ENCODE measurements at regions not wholly inside any gene's neighbourhood (a gene's known extent, or its start where the extent isn't known, plus 50 kb on each side); places are given as distances from the start of the nearest gene placed in this dataset.

DNA sequence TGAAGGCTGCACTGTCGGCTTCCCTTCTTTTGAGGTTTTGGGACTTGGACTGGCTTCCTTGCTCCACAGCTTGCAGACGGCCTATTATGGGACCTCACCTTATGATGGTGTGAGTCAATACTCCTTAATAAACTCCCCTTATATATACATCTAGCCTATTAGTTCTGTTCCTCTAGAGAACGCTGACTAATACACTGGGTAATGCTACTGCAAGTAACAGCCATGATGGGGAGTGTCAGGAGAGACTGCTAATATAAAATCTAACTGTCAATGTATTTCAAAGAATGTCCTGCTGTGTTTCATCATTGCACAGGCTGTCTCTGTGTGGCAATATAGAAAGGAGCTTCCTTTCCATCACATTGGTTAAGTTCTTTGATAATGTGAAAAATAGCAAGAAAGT, 57.7 kb upstream of the UST start:
- Histone ChIP-seq H3K9ac (ENCODE audit: low read length) (no peak overlapping the region), H3K4me2 (ENCODE audit: low read depth, low read length, poor library complexity, severe bottlenecking) (no peak overlapping the region), H3K27me3 (ENCODE audit: low read length) (no peaks in the 10 kb centered on the region), H4K20me1 (ENCODE audit: low read depth, low read length) (no peaks in the 10 kb centered on the region), H3K79me2 (ENCODE audit: insufficient read depth, low read length) (no peaks in the 10 kb centered on the region), H3K9me3 (ENCODE audit: insufficient read depth, low read length) (no peaks in the 10 kb centered on the region), H3K9me2 (replicated peaks; ENCODE audit: insufficient read depth, low read length) (no peaks in the 10 kb centered on the region), H2AFZ (ENCODE audit: low read depth, low read length, severe bottlenecking) (no peak overlapping the region), H3K4me3 (ENCODE audit: insufficient read depth, low read length, poor library complexity, severe bottlenecking) (no peak overlapping the region), H3K36me3 (ENCODE audit: low read length) (no peaks in the 10 kb centered on the region), H3F3A (ENCODE audit: insufficient read depth) (no peaks in the 10 kb centered on the region), H3K27ac (ENCODE audit: low read depth, low read length) (no peak overlapping the region)
- TF ChIP-seq, protein P1, sequence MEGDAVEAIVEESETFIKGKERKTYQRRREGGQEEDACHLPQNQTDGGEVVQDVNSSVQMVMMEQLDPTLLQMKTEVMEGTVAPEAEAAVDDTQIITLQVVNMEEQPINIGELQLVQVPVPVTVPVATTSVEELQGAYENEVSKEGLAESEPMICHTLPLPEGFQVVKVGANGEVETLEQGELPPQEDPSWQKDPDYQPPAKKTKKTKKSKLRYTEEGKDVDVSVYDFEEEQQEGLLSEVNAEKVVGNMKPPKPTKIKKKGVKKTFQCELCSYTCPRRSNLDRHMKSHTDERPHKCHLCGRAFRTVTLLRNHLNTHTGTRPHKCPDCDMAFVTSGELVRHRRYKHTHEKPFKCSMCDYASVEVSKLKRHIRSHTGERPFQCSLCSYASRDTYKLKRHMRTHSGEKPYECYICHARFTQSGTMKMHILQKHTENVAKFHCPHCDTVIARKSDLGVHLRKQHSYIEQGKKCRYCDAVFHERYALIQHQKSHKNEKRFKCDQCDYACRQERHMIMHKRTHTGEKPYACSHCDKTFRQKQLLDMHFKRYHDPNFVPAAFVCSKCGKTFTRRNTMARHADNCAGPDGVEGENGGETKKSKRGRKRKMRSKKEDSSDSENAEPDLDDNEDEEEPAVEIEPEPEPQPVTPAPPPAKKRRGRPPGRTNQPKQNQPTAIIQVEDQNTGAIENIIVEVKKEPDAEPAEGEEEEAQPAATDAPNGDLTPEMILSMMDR (IDR thresholded peaks at IDR 0.05; ENCODE audit: insufficient read depth, low read length, poor library complexity, severe bottlenecking) = no peak
- TF ChIP-seq EZH2phosphoT487 (conservative IDR thresholded peaks at IDR 0.05; ENCODE audit: low read length) = no peak

DNA sequence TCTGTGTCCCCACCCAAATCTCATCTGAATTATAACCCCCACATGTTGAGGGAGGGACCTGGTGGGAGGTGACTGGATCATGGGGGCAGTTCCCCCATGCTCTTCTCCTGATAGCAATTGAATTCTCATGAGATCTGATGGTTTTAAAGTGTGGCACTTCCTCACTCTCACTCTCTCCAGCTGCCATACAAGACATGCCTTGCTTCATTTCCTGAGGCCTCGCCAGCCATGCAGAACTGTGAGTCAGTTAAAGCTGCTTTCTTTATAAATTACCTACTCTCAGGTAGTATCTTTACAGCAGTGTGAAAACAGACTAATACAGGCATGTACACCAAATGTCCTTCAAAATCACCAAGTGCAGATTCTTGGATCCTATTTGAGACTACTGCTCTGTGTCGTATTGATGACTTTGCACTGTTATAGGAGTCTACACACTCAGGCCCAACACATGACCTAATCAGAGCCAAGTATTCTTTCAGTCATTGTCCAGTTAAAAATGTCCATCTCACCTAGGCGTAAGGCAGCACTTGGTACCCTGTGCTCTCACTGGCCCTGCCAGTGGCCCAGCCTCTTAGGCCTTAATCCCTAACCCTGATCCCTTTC, 52.8 kb upstream of the UST start:
- no peaks in the 10 kb centered on the region for H3K27me3 ChIP-seq (ENCODE audit: low read length)
- H3K9me2 ChIP-seq (replicated peaks; ENCODE audit: insufficient read depth, low read length) = no peaks in the 10 kb centered on the region
- no peak overlapping the region for H3K4me3 ChIP-seq (ENCODE audit: insufficient read depth, low read length, poor library complexity, severe bottlenecking)
- no peaks in the 10 kb centered on the region for H4K20me1 ChIP-seq (ENCODE audit: low read depth, low read length)
- no peak overlapping the region for H3K9ac ChIP-seq (ENCODE audit: low read length)
- H3F3A ChIP-seq (ENCODE audit: insufficient read depth) = no peaks in the 10 kb centered on the region
- no peaks in the 10 kb centered on the region for H3K79me2 ChIP-seq (ENCODE audit: insufficient read depth, low read length)
- no peaks in the 10 kb centered on the region for H3K36me3 ChIP-seq (ENCODE audit: low read length)
- no peaks in the 10 kb centered on the region for H3K9me3 ChIP-seq (ENCODE audit: insufficient read depth, low read length)
- H3K4me2 ChIP-seq (ENCODE audit: low read depth, low read length, poor library complexity, severe bottlenecking) = no peak overlapping the region
- H2AFZ ChIP-seq (ENCODE audit: low read depth, low read length, severe bottlenecking) = no peak overlapping the region
- no peak overlapping the region for H3K27ac ChIP-seq (ENCODE audit: low read depth, low read length)
- no peak for TF ChIP-seq EZH2phosphoT487 (conservative IDR thresholded peaks at IDR 0.05; ENCODE audit: low read length)
- TF ChIP-seq, protein P1 (IDR thresholded peaks at IDR 0.05; ENCODE audit: insufficient read depth, low read length, poor library complexity, severe bottlenecking) = no peak
